HK-2 (cell line): ENCODE measurements at regions not wholly inside any gene's neighbourhood (a gene's known extent, or its start where the extent isn't known, plus 50 kb on each side); places are given as distances from the start of the nearest gene placed in this dataset.

Experiments
- DNase-seq: peaks from one replicate; pipeline ENCODE4 v3.0.0-alpha.2; 2018; ENCODE audit not compliant: unreplicated experiment

DNA sequence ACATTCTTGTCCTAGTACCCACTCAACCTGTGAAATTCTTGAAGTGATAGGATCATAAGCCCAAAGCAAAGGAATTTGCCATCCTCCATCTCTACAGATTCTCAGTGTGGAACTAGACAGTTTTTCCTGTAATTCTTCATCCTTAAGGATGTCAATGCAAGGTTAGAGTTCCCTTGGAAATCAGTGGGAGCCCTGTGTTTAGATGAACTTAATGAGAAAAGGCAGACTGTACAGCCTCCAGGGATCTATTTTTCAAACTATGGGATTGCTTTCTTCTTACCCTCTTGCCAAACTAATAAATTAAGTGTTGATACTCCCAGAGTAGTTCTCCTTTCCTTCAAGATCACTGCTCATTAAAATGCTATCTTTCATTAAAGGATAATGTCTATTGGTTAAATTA is 78.1 kb upstream of the OLFM3 start:
- no peak for DNase-seq

DNA sequence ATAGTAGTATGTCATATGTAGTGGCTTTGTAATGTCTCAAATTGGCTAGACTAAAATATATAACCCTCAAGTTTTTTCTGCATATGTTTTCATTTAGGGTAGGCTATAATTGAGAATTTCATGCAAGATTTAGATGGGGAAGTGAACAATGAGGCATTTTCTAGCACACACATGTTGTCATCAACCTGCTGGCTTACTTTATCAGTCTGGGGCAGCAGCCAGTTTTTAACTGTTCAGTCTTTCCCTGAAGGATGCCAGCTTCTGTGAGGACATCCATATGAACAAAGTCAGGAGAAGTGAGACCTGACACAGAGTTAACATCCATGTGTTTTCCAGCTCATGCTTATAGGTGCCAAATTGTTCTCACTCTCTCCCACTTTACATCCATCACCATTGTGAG is 74.7 kb upstream of the OLFM3 start:
- DNase-seq = no peak

DNA sequence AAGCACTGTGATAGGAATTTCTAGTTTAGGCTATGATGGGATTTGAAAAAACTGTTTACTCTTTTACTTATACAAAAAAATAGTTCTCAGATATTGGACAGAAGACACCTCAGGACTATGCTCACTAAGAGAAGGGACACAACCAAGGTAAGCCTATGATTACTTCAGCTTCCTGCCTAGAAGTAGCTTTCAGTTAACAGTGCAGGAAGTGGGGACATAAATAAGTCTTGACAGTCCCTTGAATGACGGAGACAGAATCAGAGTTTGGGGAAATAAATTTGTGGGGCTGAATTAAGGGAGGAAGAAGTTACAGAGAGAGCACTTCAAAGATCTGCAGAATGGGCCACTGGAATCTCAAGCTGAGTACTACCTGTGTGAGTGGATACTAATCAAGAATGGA is 53.8 kb upstream of the OLFM3 start:
- DNase-seq = no peak

DNA sequence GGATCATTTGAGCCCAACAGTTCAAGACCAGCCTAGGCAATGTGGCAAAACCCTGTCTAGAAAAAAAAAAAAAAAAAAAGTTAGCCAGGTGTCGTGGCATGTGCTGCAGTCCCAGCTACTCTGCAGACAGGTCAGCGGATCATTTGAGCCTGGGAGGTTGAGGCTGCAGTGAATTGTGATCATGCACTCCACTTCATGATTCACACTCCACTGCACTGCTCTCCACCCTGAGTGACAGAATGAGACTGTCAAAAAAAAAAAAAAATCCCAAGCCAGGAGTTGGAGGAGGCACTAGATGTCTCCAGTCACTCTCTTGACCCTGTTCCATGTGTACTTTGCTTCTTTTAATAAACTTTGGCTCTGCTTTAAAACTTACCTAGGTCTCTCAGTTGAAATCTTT is 51.0 kb upstream of the OLFM3 start:
- DNase-seq = no peak
